HTR-8/SVneo (cell line): ENCODE measurements at regions not wholly inside any gene's neighbourhood (a gene's known extent, or its start where the extent isn't known, plus 50 kb on each side); places are given as distances from the start of the nearest gene placed in this dataset.
"Not testable (repeated sequence)": the region's sequence is repeated elsewhere in the genome, so short reads cannot be mapped to it uniquely, and the experiment has no call there.

Experiments used
- DNase-seq: peaks from one replicate; pipeline ENCODE4 v3.0.0; 2011; ENCODE audit warnings: low spot score, mixed read lengths; ENCODE audit not compliant: insufficient read length
- FAIRE-seq: peaks from 2 replicates; lab custom pipeline; 2011; peaks lifted over from hg19 to GRCh38; lab: Jason Lieb, UNC

GRCh38 chr4:97394653-97395052 lies 748.6 kb downstream of the STPG2 start:
- no peak for DNase-seq
- FAIRE-seq: no peak

DNA sequence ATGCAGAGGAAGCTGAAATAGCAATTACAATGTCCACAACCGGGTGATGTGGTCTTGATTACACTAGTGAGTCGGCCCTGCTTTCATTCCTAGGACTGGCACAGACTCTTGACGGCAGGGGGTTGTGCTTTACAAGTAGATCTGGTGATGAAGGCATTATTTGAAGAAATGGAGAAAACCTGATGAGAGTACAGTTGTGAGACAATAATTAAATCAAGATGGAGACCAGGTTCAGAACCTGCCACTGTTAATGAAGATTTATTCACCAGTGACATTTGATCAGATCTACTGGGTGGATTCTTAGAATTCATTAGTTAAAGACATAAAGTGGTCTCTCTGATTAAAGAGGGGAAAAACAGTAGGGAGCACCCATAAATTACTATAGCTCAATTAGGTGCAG lies 747.2 kb downstream of the STPG2 start:
- no peak for DNase-seq

DNA sequence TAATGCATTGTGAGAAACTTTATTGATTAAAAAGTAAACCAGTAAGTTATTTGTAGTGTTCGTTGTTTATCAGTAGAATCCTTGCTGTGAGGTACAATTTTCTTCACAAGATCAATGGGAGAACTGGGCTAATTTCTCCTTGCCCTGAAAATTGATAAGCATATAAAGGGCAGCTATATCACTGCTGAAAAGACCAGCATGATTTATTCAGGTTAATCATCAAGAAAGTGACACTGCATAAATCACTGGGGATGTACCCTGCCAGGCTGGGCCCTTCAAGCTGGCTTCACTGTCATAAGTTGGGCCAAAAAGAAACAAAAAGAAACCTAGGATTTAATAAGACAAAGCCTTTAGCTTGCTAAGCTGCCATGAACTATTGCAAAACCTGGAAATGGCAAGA lies 746.7 kb downstream of the STPG2 start:
- no peak for FAIRE-seq
- DNase-seq: no peak

More for the DNA sequence above, 747.2 kb downstream of the STPG2 start:
- FAIRE-seq: no peak

- DNase-seq: no peak
- no peak for FAIRE-seq
Observed at GRCh38 chr4:97404876-97405523, 738.3 kb downstream of the STPG2 start.

GRCh38 chr4:97411356-97411755 lies 731.9 kb downstream of the STPG2 start:
- no peak for FAIRE-seq
- DNase-seq: no peak

GRCh38 chr4:97412331-97412730 lies 730.9 kb downstream of the STPG2 start:
- no peak for DNase-seq
- no peak for FAIRE-seq

GRCh38 chr4:97414161-97414560 lies 729.1 kb downstream of the STPG2 start:
- no peak for DNase-seq
- no peak for FAIRE-seq

DNA sequence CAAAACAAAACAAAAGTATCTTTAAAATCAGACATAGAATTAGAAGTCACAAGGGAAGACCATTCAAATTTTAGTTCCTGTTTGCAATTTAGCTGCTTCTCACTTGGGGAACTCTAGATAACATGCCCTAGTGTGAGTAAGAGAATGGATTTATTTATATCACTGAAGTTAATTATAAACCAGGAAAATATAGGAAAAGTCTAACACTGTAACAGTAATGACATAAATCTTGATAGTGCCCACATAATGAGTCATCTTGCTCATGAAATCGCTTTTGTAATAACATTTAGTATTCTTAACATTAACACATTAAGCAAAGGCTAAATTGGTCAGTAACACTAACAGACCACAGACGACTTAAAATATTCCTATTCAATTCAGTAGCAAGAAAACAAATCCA lies 710.7 kb downstream of the STPG2 start:
- FAIRE-seq: no peak
- DNase-seq: no peak

GRCh38 chr4:97437998-97438705 lies 705.1 kb downstream of the STPG2 start:
- FAIRE-seq, DNase-seq: not testable (repeated sequence)

GRCh38 chr4:97453186-97453585 lies 690.1 kb downstream of the STPG2 start:
- DNase-seq (no peak), FAIRE-seq (no peak)

GRCh38 chr4:97457253-97457652 lies 686.0 kb downstream of the STPG2 start:
- no peak for DNase-seq
- FAIRE-seq: no peak

GRCh38 chr4:97468272-97468671 lies 675.0 kb downstream of the STPG2 start:
- DNase-seq: no peak
- no peak for FAIRE-seq

GRCh38 chr4:97475621-97476020 lies 667.7 kb downstream of the STPG2 start:
- DNase-seq: no peak
- no peak for FAIRE-seq

DNA sequence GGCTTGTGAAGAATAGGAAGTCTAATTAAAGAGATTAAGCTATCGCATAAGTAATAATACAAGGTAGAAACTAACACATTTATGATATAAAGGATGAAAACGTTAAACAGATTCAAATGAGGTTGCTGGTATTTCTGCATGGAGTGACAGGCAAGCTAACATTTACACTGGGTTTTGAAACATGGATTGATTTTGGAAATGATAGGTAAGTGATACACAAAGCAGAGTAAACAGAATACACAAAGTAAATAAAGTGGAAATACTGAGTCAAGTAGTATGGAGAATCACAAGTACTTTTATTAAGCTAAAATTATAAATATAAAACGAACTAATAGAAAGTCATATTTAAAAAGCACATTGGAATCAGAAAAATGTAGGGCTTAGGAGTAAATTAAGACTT lies 665.3 kb downstream of the STPG2 start:
- no peak for FAIRE-seq
- no peak for DNase-seq

DNA sequence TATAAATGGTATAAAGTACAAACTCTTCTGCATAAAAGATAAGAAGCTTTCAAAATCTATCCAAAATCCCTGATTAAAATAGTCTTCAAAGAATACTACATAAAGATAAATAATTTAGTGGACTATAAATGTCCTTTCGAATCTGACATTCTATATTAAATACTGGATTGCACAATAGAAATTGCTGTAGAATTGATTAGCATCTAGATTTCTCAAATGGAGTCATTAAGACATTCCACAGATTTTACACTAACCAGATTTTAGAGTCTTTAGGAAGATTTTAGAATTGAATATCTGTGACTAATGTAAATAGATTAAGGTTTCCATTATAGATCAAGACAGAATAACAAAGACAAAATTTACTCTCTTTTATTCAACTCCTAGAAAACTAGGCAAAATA lies 663.9 kb downstream of the STPG2 start:
- FAIRE-seq (no peak), DNase-seq (no peak)

DNA sequence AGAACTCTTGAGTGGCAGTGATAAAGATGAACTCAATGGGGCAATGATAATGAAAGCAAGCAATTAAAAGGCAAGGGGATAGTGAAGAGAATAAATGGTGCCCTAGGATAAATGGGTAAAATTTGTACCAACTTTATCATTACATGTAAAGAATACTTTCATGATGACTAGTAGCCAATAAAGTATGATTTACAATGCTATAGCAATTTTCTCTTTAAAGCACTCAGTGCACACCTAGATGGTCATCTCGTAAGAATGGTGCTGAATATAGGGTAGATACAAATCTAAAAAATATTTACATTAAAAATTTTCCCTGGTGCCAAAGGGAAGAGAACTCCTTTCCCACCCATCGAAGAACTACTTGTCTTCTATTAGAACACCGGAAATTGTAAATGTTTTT lies 651.4 kb downstream of the STPG2 start:
- no peak for DNase-seq
- FAIRE-seq: no peak

- FAIRE-seq (no peak), DNase-seq (no peak)
Observed at GRCh38 chr4:97493815-97494518, 649.3 kb downstream of the STPG2 start.

DNA sequence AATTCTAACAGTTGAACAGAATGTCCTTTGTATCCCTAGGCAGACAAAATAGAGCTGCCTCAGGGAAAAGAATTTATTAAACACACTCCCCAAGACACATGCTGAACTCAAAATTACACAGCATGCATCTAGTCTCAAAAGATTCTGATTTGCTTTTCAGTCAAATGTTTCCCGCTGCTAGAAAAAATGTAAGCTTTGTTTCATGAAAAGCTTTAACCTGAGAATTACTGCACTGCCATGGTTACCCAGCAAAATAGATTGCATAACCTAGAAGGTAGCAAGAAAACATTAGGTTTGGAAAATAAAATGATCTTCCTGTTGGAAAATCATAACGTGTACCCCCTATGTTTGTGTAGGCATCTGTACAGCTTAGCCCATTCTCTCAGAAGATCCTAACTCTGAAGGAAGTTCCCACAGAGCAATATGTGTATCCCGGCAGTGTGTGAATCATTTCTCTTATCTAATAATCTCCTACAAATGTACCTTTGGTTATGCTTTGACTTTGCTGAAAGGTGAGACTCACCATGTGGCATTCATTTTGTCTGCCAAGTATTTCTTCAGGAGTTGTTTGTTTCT lies 646.9 kb downstream of the STPG2 start:
- no peak for FAIRE-seq
- no peak for DNase-seq

DNA sequence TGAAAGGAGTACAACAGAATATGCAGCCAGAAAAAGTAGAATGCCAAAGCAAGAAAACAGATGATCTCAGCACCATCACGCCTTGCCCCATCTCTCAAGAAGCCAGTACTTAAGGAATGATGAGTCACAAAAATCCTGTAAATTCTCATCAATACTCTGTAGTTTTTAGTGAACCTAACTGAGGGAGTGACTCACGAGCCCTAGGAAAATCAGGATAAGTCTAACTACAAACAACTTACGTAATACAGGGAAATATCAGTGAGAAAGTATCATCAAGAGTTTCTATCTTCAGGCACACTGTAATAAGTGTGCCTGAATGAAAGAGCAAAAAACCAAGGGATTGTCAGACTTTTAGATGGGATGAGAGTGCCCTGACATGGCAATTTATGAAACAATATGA lies 644.4 kb downstream of the STPG2 start:
- DNase-seq (peak; percentile 3), FAIRE-seq (no peak)

DNA sequence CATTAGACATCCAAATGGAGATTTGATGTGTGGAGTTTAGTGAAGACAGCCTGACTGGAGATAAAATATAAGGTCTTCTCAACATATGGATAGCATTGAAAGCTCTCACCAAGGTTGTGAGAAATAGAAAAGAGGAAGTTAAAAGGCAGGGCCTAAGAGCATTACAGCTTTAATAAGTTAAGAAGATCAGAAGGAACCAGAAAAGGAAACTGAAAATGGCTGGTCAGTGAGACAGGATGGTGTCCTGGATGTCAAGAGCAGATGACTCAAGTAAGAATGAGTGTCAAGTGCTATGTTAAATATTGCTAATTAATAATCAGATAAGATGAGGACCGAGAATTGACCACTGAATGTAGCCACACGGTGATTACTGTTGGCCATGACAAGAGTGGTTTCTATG lies 642.9 kb downstream of the STPG2 start:
- FAIRE-seq (no peak), DNase-seq (no peak)

DNA sequence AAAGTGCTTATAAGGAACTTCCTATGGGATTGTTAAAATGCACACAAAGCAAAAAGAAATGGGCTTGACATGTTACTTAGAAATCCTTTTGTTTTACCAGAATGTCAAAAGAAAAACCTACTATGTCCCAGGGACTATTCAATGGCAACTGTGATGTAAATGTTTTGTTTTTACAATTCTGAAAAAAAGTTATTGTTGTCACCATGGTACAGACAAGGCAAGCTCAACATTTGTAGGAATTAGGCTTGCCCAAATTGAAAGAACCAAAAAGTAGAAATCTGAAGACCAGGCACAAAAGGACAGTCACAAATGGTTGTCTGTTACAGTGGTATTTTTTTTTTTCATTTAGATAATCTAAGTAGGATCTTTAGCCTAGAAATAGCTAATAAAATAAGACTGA lies 638.6 kb downstream of the STPG2 start:
- FAIRE-seq: no peak
- no peak for DNase-seq
